Peyer's patch (tissue), 4 donors: ENCODE measurements at regions not wholly inside any gene's neighbourhood (a gene's known extent, or its start where the extent isn't known, plus 50 kb on each side); places are given as distances from the start of the nearest gene placed in this dataset.

Source experiments
- DNase-seq, 3 donors: peaks; one replicate each; pipeline ENCODE4 v3.0.0-alpha.2; 2017 to 2019
- H3K27ac ChIP-seq, 4 donors: fragments of 200-600 bp; sonication (generic); one replicate each; pipeline ENCODE4 v1.5.1; 2016 to 2019
- H3K27me3 ChIP-seq, 2 donors: fragments of 200-600 bp; sonication (generic); one replicate each; pipeline ENCODE4 v1.5.1; 2019
- H3K36me3 ChIP-seq, 3 donors: fragments of 200-600 bp; sonication (generic); one replicate each; pipeline ENCODE4 v1.5.1; 2016 to 2019
- H3K4me1 ChIP-seq, 4 donors: fragments of 200-600 bp; sonication (generic); one replicate each; pipeline ENCODE4 v1.5.1; 2016 to 2019
- H3K4me3 ChIP-seq, 4 donors: fragments of 200-600 bp; sonication (generic); 1 replicate in 3 of 4; 2 replicates in 1 of 4; pipeline ENCODE4 v1.5.1; 2016 to 2019; ENCODE audit warnings: mild to moderate bottlenecking in 1 of 4
- H3K9me3 ChIP-seq, 4 donors: fragments of 200-600 bp; sonication (generic); one replicate each; pipeline ENCODE4 v1.5.1; 2016 to 2019; ENCODE audit warnings: mild to moderate bottlenecking in 1 of 4
- POLR2A ChIP-seq, 2 donors: fragments of 450-650 bp; IDR thresholded peaks; one replicate each; pipeline ENCODE4 v1.5.1; 2017; ENCODE audit warnings: antibody characterized with exemption in 2 of 2, mild to moderate bottlenecking in 2 of 2, moderate library complexity in 2 of 2
- TF ChIP-seq, protein P1 (sequence below), 6 experiments: fragments of 450-650 bp in 4 of 6; fragments of 200-600 bp in 2 of 6; sonication (generic) in 1 of 6; IDR thresholded peaks; one replicate each; pipeline ENCODE4 v1.5.1; 2017 to 2019; ENCODE audit warnings: antibody characterized with exemption in 6 of 6, mild to moderate bottlenecking in 3 of 6, moderate library complexity in 1 of 6

DNA sequence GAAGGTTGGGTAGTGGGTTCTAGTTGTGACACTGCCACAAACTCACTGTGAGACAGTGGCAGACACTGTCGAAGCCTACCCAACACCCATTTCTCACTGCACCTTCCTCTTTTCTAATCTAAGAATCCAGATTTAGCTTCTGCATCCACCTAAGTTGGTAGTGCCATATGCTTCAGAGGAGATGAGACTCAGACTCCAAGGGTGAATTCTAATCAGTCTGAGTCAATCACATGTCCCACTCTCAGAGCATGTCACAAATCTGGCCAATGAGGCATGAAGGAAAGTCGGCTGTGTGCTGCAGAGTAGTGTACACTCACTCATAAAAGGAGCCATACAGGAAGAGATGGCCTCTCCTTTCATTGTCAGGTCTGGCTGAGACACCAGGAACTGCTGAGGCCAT is 102.1 kb upstream of the RAP1B start:
- no peaks in the 10 kb centered on the region for H3K9me3 ChIP-seq
- TF ChIP-seq POLR2A (IDR thresholded peaks at IDR 0.05), result no peak
- TF ChIP-seq, protein P1, sequence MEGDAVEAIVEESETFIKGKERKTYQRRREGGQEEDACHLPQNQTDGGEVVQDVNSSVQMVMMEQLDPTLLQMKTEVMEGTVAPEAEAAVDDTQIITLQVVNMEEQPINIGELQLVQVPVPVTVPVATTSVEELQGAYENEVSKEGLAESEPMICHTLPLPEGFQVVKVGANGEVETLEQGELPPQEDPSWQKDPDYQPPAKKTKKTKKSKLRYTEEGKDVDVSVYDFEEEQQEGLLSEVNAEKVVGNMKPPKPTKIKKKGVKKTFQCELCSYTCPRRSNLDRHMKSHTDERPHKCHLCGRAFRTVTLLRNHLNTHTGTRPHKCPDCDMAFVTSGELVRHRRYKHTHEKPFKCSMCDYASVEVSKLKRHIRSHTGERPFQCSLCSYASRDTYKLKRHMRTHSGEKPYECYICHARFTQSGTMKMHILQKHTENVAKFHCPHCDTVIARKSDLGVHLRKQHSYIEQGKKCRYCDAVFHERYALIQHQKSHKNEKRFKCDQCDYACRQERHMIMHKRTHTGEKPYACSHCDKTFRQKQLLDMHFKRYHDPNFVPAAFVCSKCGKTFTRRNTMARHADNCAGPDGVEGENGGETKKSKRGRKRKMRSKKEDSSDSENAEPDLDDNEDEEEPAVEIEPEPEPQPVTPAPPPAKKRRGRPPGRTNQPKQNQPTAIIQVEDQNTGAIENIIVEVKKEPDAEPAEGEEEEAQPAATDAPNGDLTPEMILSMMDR (IDR thresholded peaks at IDR 0.05), result no peak
- H3K27me3 ChIP-seq, result no peaks in the 10 kb centered on the region
- no peak for DNase-seq
- no peak overlapping the region for H3K4me3 ChIP-seq
- H3K4me1 ChIP-seq, result no peaks in the 10 kb centered on the region
- no peaks in the 10 kb centered on the region for H3K36me3 ChIP-seq
- H3K27ac ChIP-seq, result no peak overlapping the region

DNA sequence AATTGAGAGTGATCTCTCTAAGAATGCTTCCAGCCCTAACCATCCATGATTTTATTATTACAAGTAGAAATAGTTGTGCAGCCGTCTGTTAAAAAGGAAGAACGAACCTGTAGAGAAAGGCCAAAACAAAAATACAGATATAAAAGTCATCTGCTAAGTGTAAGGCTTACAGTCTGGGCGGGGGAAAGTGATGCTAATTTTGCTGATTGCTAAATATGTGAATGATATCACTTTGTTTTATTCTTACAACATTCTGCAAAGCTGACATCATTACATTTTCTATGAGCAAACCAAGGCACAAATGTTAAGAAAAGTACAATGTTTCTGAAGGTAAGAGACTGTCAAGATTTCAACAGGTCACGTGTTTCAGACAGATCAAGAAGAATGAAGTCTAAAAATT is 101.5 kb upstream of the RAP1B start:
- no peak overlapping the region for H3K27ac ChIP-seq
- H3K4me3 ChIP-seq, result no peak overlapping the region
- TF ChIP-seq, protein P1 (IDR thresholded peaks at IDR 0.05), result no peak
- TF ChIP-seq POLR2A (IDR thresholded peaks at IDR 0.05), result no peak
- H3K9me3 ChIP-seq, result no peaks in the 10 kb centered on the region
- no peaks in the 10 kb centered on the region for H3K27me3 ChIP-seq
- H3K36me3 ChIP-seq, result no peaks in the 10 kb centered on the region
- no peak for DNase-seq
- no peaks in the 10 kb centered on the region for H3K4me1 ChIP-seq

DNA sequence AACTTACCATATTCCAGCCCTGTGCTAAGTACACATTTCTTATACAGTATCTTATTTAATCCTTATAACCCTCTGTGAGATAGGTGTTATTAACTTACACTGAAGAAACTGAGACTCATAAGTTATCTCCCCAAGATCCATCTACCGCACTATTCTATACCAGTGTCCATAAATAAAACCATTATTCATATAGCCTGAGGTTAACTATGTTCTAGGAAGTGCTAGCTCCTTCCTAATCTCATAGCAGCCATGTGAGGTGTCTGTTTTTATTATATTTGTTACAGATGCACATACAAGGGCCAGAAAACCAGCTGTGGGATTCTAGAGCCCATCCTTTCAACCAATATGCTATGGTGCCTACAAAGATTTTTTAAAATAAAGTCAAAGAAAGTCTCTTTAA is 100.3 kb upstream of the RAP1B start:
- DNase-seq, result no peak
- TF ChIP-seq, protein P1 (IDR thresholded peaks at IDR 0.05), result no peak
- TF ChIP-seq POLR2A (IDR thresholded peaks at IDR 0.05), result no peak
- H3K9me3 ChIP-seq, result no peaks in the 10 kb centered on the region
- no peak overlapping the region for H3K27ac ChIP-seq
- H3K4me1 ChIP-seq, result no peaks in the 10 kb centered on the region
- H3K27me3 ChIP-seq, result no peaks in the 10 kb centered on the region
- no peaks in the 10 kb centered on the region for H3K36me3 ChIP-seq
- no peak overlapping the region for H3K4me3 ChIP-seq

DNA sequence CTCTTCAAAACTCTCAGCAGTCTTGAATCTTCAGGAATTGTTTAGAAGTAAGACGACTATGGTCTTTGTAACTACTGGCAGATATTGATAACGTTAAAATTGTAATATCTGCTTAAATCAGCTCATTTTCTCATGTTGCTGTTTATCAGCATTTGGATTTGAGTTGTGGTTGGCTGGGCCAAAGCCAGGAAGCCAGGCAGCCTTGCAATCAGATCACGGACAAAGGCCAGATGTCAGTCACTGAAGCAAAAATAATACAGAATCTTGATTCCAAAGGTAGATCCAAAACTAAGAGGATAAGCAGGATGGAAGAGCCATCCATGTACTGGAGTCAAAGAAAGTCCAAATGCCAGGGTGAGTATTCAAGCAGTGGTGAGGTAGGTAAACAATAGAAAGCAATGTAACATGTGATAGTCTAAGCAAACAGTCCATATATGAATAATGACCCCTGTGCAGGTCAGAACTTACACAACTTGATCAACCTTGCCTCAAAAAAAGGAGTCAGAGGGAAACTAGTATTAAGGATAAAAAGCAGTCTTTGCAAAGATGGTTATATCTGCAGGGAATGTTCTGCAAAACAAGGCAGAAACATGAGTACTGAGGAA is 95.8 kb upstream of the RAP1B start:
- DNase-seq, result no peak
- TF ChIP-seq, protein P1 (IDR thresholded peaks at IDR 0.05), result no peak
- TF ChIP-seq POLR2A (IDR thresholded peaks at IDR 0.05), result no peak
- no peaks in the 10 kb centered on the region for H3K36me3 ChIP-seq
- H3K9me3 ChIP-seq, result no peaks in the 10 kb centered on the region
- no peaks in the 10 kb centered on the region for H3K27me3 ChIP-seq
- H3K4me1 ChIP-seq, result no peaks in the 10 kb centered on the region
- no peak overlapping the region for H3K4me3 ChIP-seq
- H3K27ac ChIP-seq, result no peak overlapping the region

DNA sequence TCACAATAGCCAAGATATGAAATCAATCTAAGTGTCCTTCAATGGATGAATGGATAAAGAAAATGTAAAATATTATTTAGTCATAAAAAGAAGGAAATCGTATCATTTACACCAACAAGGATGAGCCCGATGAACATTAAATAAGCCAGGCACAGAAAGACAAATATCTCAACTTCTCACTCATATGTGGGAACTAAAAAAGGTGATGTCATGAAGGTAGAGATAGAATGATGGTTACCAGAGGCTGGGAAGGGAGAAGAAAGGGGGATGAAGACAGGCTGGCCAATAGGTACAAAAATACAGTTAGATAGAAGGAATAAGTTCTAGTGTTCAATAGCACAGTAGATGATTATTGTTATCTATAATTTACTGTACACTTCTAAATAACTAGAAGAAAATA is 94.9 kb upstream of the RAP1B start:
- Histone ChIP-seq H3K9me3 (no peaks in the 10 kb centered on the region), H3K4me1 (no peaks in the 10 kb centered on the region), H3K27me3 (no peaks in the 10 kb centered on the region), H3K27ac (no peak overlapping the region), H3K4me3 (no peak overlapping the region), H3K36me3 (no peaks in the 10 kb centered on the region)
- no peak for DNase-seq
- TF ChIP-seq, protein P1 (IDR thresholded peaks at IDR 0.05), result no peak
- no peak for TF ChIP-seq POLR2A (IDR thresholded peaks at IDR 0.05)

DNA sequence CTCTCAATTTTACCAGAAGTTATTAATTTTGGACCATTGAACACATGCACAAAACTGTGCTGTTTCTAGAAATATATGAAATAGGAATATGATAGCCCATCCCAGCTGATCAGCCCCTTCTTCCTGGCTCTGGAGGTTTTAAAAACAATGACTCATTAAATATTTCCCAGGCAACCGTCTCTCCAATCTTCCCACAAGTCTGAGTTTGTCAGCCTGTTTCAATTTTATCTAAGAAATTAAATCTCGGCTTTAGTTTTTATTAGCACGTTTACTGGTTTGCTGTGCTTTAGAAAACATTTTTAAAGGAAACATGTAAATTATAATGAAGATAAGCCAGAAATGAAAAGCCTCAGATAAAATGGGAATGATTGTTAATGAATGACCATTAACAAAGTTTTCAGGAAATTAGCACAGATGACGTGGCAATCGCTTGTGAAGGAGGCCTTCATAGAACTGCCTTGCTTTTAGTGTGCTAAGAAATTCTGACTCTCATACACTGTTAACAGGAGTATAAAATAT is 89.3 kb upstream of the RAP1B start:
- Histone ChIP-seq H3K36me3 (no peaks in the 10 kb centered on the region), H3K27me3 (no peaks in the 10 kb centered on the region), H3K27ac (no peak overlapping the region), H3K4me3 (no peak overlapping the region), H3K4me1 (no peaks in the 10 kb centered on the region), H3K9me3 (no peaks in the 10 kb centered on the region)
- no peak for DNase-seq
- TF ChIP-seq, protein P1 (IDR thresholded peaks at IDR 0.05), result no peak
- no peak for TF ChIP-seq POLR2A (IDR thresholded peaks at IDR 0.05)
